Pancreas (tissue), 10 donors: ENCODE measurements at regions not wholly inside any gene's neighbourhood (a gene's known extent, or its start where the extent isn't known, plus 50 kb on each side); places are given as distances from the start of the nearest gene placed in this dataset.

Experiments used
- ATAC-seq, 4 donors: fragments of 200-7000 bp; cut with Tn5 transposase; one replicate each; pipeline versions ENCODE4 v1.8.0 to v1.9.1; 2020; ENCODE audit warnings: mild to moderate bottlenecking in 4 of 4, moderate library complexity in 4 of 4
- DNase-seq, 6 donors: peaks; one replicate each; pipeline ENCODE4 v3.0.0-alpha.2; 2020
- FAIRE-seq: peaks from 2 replicates; lab custom pipeline; 2012; peaks lifted over from hg19 to GRCh38; lab: Jason Lieb, UNC
- H3K27ac ChIP-seq, 4 donors: fragments of 200-600 bp; sonication (generic); 1 replicate in 3 of 4; 2 replicates in 1 of 4; pipeline versions ENCODE4 v1.5.0 to v1.8.0; 2020
- H3K27me3 ChIP-seq, 4 donors: fragments of 200-600 bp; one replicate each; pipeline ENCODE4 v1.8.0; 2021
- H3K36me3 ChIP-seq, 3 donors: fragments of 200-600 bp; sonication (generic) in 1 of 3; one replicate each; pipeline versions ENCODE4 v1.5.0 to v1.8.0; 2020 to 2021
- H3K4me1 ChIP-seq, 3 donors: fragments of 200-600 bp; one replicate each; pipeline ENCODE4 v1.8.0; 2021
- H3K4me3 ChIP-seq, 4 donors: fragments of 200-600 bp; sonication (generic) in 2 of 4; one replicate each; pipeline versions ENCODE4 v1.5.0 to v1.8.0; 2020 to 2021
- H3K9me3 ChIP-seq, 4 donors: fragments of 200-600 bp; one replicate each; pipeline ENCODE4 v1.8.0; 2021
- CTCF ChIP-seq, 4 donors: fragments of 200-600 bp; sonication (generic) in 3 of 4; IDR thresholded peaks; one replicate each; pipeline versions ENCODE4 v1.5.0 to v1.8.0; 2021; ENCODE audit warnings: antibody characterized with exemption in 4 of 4
- WGBS, 2 donors: extraction: QIAGEN DNeasy Blood & Tissue Kit; methylation state at CpG; one replicate each; pipeline ENCODE4 v1.1.7; 2013; 5-methylcytosine and 5-hydroxymethylcytosine counted together
- intact Hi-C, 3 donors: fragments of 100-400 bp; cut with DNase I; formaldehyde crosslinking; loops; one replicate each; pipeline versions ENCODE4 v1.11.1 to v1.14.2; 2022
- donor health status: healthy with polysubstance abuse.
- donor health status: DM: no; HTN: no; CAD: no; lungs with moderate emphysema.
- donor health status: DM: no; HTN: no; CAD: no.
- donor health status: control.
- donor health status: control.
- donor health status: Bipolar disorder and iron deficiency.
- donor health status: DM: yes; HTN: yes; CAD: no.
- donor health status: DM: no; HTN: no; CAD: no.
- donor health status: DM: no; HTN: no; CAD: no.
- donor health status: DM: yes; HTN: yes; CAD: no.

GRCh38 chr11:82233201-82233600, 500.5 kb downstream of the FAM181B start:
- DNase-seq (no peak), FAIRE-seq (no peak), ATAC-seq (no peak)
- Histone ChIP-seq H3K4me1 (no peaks in the 10 kb centered on the region), H3K9me3 (no peaks in the 10 kb centered on the region), H3K4me3 (no peak overlapping the region), H3K27me3 (no peaks in the 10 kb centered on the region), H3K27ac (no peak overlapping the region), H3K36me3 (no peaks in the 10 kb centered on the region)
- 77 to 88% methylated on average over 1 of the region's 1 CpG for WGBS, 2 donors
- intact Hi-C loops: no loop called here
- no peak for TF ChIP-seq CTCF (IDR thresholded peaks at IDR 0.05)

GRCh38 chr11:82229341-82229740, 504.3 kb downstream of the FAM181B start:
- Histone ChIP-seq H3K4me1 (no peaks in the 10 kb centered on the region), H3K4me3 (no peak overlapping the region), H3K27ac (no peak overlapping the region), H3K27me3 (no peaks in the 10 kb centered on the region), H3K36me3 (no peaks in the 10 kb centered on the region), H3K9me3 (no peaks in the 10 kb centered on the region)
- intact Hi-C loops: no loop called here
- FAIRE-seq (no peak), ATAC-seq (no peak), DNase-seq (no peak)
- TF ChIP-seq CTCF (IDR thresholded peaks at IDR 0.05): no peak

GRCh38 chr11:82225930-82226329, 507.7 kb downstream of the FAM181B start:
- Histone ChIP-seq H3K27me3 (peaks cover 0 to 5% (median 0%) of the 10 kb centered on the region in 4 donors), H3K9me3 (no peaks in the 10 kb centered on the region), H3K36me3 (no peaks in the 10 kb centered on the region), H3K27ac (no peak overlapping the region), H3K4me1 (no peaks in the 10 kb centered on the region), H3K4me3 (no peak overlapping the region)
- 59 to 73% methylated on average over 2 of the region's 2 CpGs for WGBS, 2 donors
- DNase-seq (no peak), FAIRE-seq (no peak), ATAC-seq (no peak)
- intact Hi-C loops: no loop called here
- no peak for TF ChIP-seq CTCF (IDR thresholded peaks at IDR 0.05)

- FAIRE-seq: no peak
- intact Hi-C loops: no loop called here
- ATAC-seq: no peak
- WGBS, 2 donors: 69 to 70% methylated on average over 2 of the region's 2 CpGs
- TF ChIP-seq CTCF (IDR thresholded peaks at IDR 0.05): no peak
- Histone ChIP-seq H3K4me3 (no peak overlapping the region), H3K27me3 (peaks cover 0 to 5% (median 0%) of the 10 kb centered on the region in 4 donors), H3K9me3 (no peaks in the 10 kb centered on the region), H3K36me3 (no peaks in the 10 kb centered on the region), H3K27ac (no peak overlapping the region), H3K4me1 (no peaks in the 10 kb centered on the region)
- no peak for DNase-seq
These were observed 508.2 kb downstream of the FAM181B start for GRCh38 chr11:82225502-82225901.

- Histone ChIP-seq H3K9me3 (no peaks in the 10 kb centered on the region), H3K36me3 (no peaks in the 10 kb centered on the region), H3K4me3 (no peak overlapping the region), H3K4me1 (no peaks in the 10 kb centered on the region), H3K27me3 (no peaks in the 10 kb centered on the region), H3K27ac (no peak overlapping the region)
- FAIRE-seq (no peak), ATAC-seq (no peak), DNase-seq (no peak)
- intact Hi-C loops: no loop called here
- 40 to 45% methylated on average over 3 of the region's 3 CpGs for WGBS, 2 donors
- no peak for TF ChIP-seq CTCF (IDR thresholded peaks at IDR 0.05)
These were observed 516.6 kb downstream of the FAM181B start for GRCh38 chr11:82216927-82217570.
